Activated T-cell treated with anti-CD3 and anti-CD28 coated beads, Interleukin-2, amount 50 U/mL, for 24 hours (primary cell): ENCODE measurements at regions not wholly inside any gene's neighbourhood (a gene's known extent, or its start where the extent isn't known, plus 50 kb on each side); places are given as distances from the start of the nearest gene placed in this dataset.
"Not testable (repeated sequence)": the region's sequence is repeated elsewhere in the genome, so short reads cannot be mapped to it uniquely, and the experiment has no call there.

Source experiments
- DNase-seq: peaks from one replicate; pipeline ENCODE4 v3.0.0-alpha.2; 2020
- H3K27ac Mint-ChIP-seq: 2 replicates; pipeline ENCODE4 v1.8.0; 2020; ENCODE audit warnings: mild to moderate bottlenecking, mixed read lengths
- H3K27me3 Mint-ChIP-seq: 2 replicates; pipeline ENCODE4 v1.8.0; 2020; ENCODE audit warnings: mixed read lengths
- H3K36me3 Mint-ChIP-seq: 2 replicates; pipeline ENCODE4 v1.8.0; 2020; ENCODE audit warnings: low read depth, mixed read lengths
- H3K4me1 Mint-ChIP-seq: 2 replicates; pipeline ENCODE4 v1.8.0; 2020; ENCODE audit warnings: low read depth, mixed read lengths
- H3K4me3 Mint-ChIP-seq: 2 replicates; pipeline ENCODE4 v1.8.0; 2020; ENCODE audit warnings: mild to moderate bottlenecking, moderate library complexity, mixed read lengths
- H3K9me3 Mint-ChIP-seq: 2 replicates; pipeline ENCODE4 v1.8.0; 2020; ENCODE audit warnings: mixed read lengths

- Mint-ChIP-seq H3K27ac (no peak overlapping the region), H3K4me1 (no peaks in the 10 kb centered on the region), H3K27me3 (no peaks in the 10 kb centered on the region), H3K4me3 (no peak overlapping the region), H3K36me3 (no peaks in the 10 kb centered on the region), H3K9me3 (no peaks in the 10 kb centered on the region)
- DNase-seq = no peak
Observed at GRCh38 chr10:44566786-44567185, 181.9 kb upstream of the CXCL12 start.

GRCh38 chr10:44567471-44567870, 182.6 kb upstream of the CXCL12 start:
- Mint-ChIP-seq H3K27me3 (no peaks in the 10 kb centered on the region), H3K9me3 (no peaks in the 10 kb centered on the region), H3K27ac (no peak overlapping the region), H3K4me3 (no peak overlapping the region), H3K4me1 (no peaks in the 10 kb centered on the region), H3K36me3 (no peaks in the 10 kb centered on the region)
- DNase-seq = no peak

- Mint-ChIP-seq H3K4me1 (no peaks in the 10 kb centered on the region), H3K36me3 (no peaks in the 10 kb centered on the region), H3K27me3 (no peaks in the 10 kb centered on the region), H3K9me3 (no peaks in the 10 kb centered on the region), H3K4me3 (no peak overlapping the region), H3K27ac (no peak overlapping the region)
- no peak for DNase-seq
Observed at GRCh38 chr10:44569193-44570091, 184.5 kb upstream of the CXCL12 start.

GRCh38 chr10:44571701-44572100, 186.8 kb upstream of the CXCL12 start:
- no peaks in the 10 kb centered on the region for H3K36me3 Mint-ChIP-seq
- no peak overlapping the region for H3K27ac Mint-ChIP-seq
- H3K9me3 Mint-ChIP-seq = no peaks in the 10 kb centered on the region
- no peak overlapping the region for H3K4me3 Mint-ChIP-seq
- no peaks in the 10 kb centered on the region for H3K4me1 Mint-ChIP-seq
- no peak for DNase-seq
- H3K27me3 Mint-ChIP-seq = no peaks in the 10 kb centered on the region

GRCh38 chr10:44572146-44572545, 187.2 kb upstream of the CXCL12 start:
- no peaks in the 10 kb centered on the region for H3K36me3 Mint-ChIP-seq
- no peaks in the 10 kb centered on the region for H3K27me3 Mint-ChIP-seq
- DNase-seq = no peak
- H3K4me1 Mint-ChIP-seq = no peaks in the 10 kb centered on the region
- no peak overlapping the region for H3K27ac Mint-ChIP-seq
- H3K4me3 Mint-ChIP-seq = no peak overlapping the region
- no peaks in the 10 kb centered on the region for H3K9me3 Mint-ChIP-seq

- H3K9me3 Mint-ChIP-seq = no peaks in the 10 kb centered on the region
- H3K4me1 Mint-ChIP-seq = no peaks in the 10 kb centered on the region
- H3K4me3 Mint-ChIP-seq = no peak overlapping the region
Observed at GRCh38 chr10:44573821-44574220, 188.9 kb upstream of the CXCL12 start.

GRCh38 chr10:44574596-44575480, 189.9 kb upstream of the CXCL12 start:
- Mint-ChIP-seq H3K27me3 (no peaks in the 10 kb centered on the region), H3K27ac (no peak overlapping the region), H3K9me3 (no peaks in the 10 kb centered on the region), H3K4me3 (no peak overlapping the region), H3K36me3 (no peaks in the 10 kb centered on the region), H3K4me1 (no peaks in the 10 kb centered on the region)
- DNase-seq = no peak

More at GRCh38 chr10:44573821-44574220, 188.9 kb upstream of the CXCL12 start:
- H3K27me3 Mint-ChIP-seq = no peaks in the 10 kb centered on the region
- H3K36me3 Mint-ChIP-seq = no peaks in the 10 kb centered on the region
- no peak for DNase-seq
- H3K27ac Mint-ChIP-seq = no peak overlapping the region

GRCh38 chr10:44575601-44576380, 190.9 kb upstream of the CXCL12 start:
- Mint-ChIP-seq H3K9me3 (no peaks in the 10 kb centered on the region), H3K27ac (no peak overlapping the region), H3K4me3 (no peak overlapping the region), H3K36me3 (no peaks in the 10 kb centered on the region), H3K27me3 (no peaks in the 10 kb centered on the region), H3K4me1 (no peaks in the 10 kb centered on the region)
- DNase-seq = no peak

- no peaks in the 10 kb centered on the region for H3K27me3 Mint-ChIP-seq
- H3K4me3 Mint-ChIP-seq = no peak overlapping the region
- no peaks in the 10 kb centered on the region for H3K9me3 Mint-ChIP-seq
- DNase-seq = no peak
- no peaks in the 10 kb centered on the region for H3K4me1 Mint-ChIP-seq
- no peak overlapping the region for H3K27ac Mint-ChIP-seq
- no peaks in the 10 kb centered on the region for H3K36me3 Mint-ChIP-seq
Observed at GRCh38 chr10:44576702-44577191, 191.8 kb upstream of the CXCL12 start.

- Mint-ChIP-seq H3K4me3 (no peak overlapping the region), H3K9me3 (no peaks in the 10 kb centered on the region), H3K4me1 (no peaks in the 10 kb centered on the region), H3K27ac (no peak overlapping the region), H3K27me3 (no peaks in the 10 kb centered on the region), H3K36me3 (no peaks in the 10 kb centered on the region)
- DNase-seq = no peak
Observed at GRCh38 chr10:44577533-44577932, 192.6 kb upstream of the CXCL12 start.

GRCh38 chr10:44578271-44578670, 193.4 kb upstream of the CXCL12 start:
- Mint-ChIP-seq H3K9me3 (no peaks in the 10 kb centered on the region), H3K36me3 (no peaks in the 10 kb centered on the region), H3K4me3 (no peak overlapping the region), H3K27me3 (no peaks in the 10 kb centered on the region), H3K27ac (no peak overlapping the region), H3K4me1 (no peaks in the 10 kb centered on the region)
- no peak for DNase-seq

- not testable (repeated sequence) for DNase-seq, H3K27ac Mint-ChIP-seq, H3K36me3 Mint-ChIP-seq, H3K9me3 Mint-ChIP-seq, H3K27me3 Mint-ChIP-seq, H3K4me1 Mint-ChIP-seq, H3K4me3 Mint-ChIP-seq
Observed at GRCh38 chr10:44578963-44579362, 194.1 kb upstream of the CXCL12 start.

- no peaks in the 10 kb centered on the region for H3K27me3 Mint-ChIP-seq
- H3K9me3 Mint-ChIP-seq = no peaks in the 10 kb centered on the region
Observed at GRCh38 chr10:44581996-44582395, 197.1 kb upstream of the CXCL12 start.

More at GRCh38 chr10:44581996-44582395, 197.1 kb upstream of the CXCL12 start:
- Mint-ChIP-seq H3K36me3 (no peaks in the 10 kb centered on the region), H3K27ac (no peak overlapping the region), H3K4me1 (no peaks in the 10 kb centered on the region), H3K4me3 (no peak overlapping the region)
- DNase-seq = no peak
